Nephron (organoid): ENCODE measurements at regions not wholly inside any gene's neighbourhood (a gene's known extent, or its start where the extent isn't known, plus 50 kb on each side); places are given as distances from the start of the nearest gene placed in this dataset.

Experiments used
- H3K27ac Mint-ChIP-seq, 3 experiments: 2 replicates each; pipeline ENCODE4 v1.8.0; 2020; ENCODE audit warnings: mixed read lengths in 3 of 3, mild to moderate bottlenecking in 2 of 3, moderate library complexity in 1 of 3
- H3K27me3 Mint-ChIP-seq: 2 replicates; pipeline ENCODE4 v1.8.0; 2021; ENCODE audit warnings: low read depth, mild to moderate bottlenecking, moderate library complexity, mixed read lengths
- H3K36me3 Mint-ChIP-seq: 2 replicates; pipeline ENCODE4 v1.8.0; 2020; ENCODE audit warnings: low read depth, mixed read lengths
- H3K4me1 Mint-ChIP-seq: 2 replicates; pipeline ENCODE4 v1.8.0; 2020; ENCODE audit warnings: mixed read lengths
- H3K4me3 Mint-ChIP-seq, 3 experiments: 2 replicates each; pipeline ENCODE4 v1.8.0; 2020; ENCODE audit warnings: mild to moderate bottlenecking in 3 of 3, mixed read lengths in 3 of 3, moderate library complexity in 2 of 3
- H3K9me3 Mint-ChIP-seq: 2 replicates; pipeline ENCODE4 v1.8.0; 2020; ENCODE audit warnings: mixed read lengths
- CTCF ChIP-seq, 3 experiments: fragments of 200-600 bp; sonication (generic); IDR thresholded peaks; one replicate each; pipeline ENCODE4 v1.5.0; 2021; ENCODE audit warnings: antibody characterized with exemption in 3 of 3; ENCODE audit not compliant: unreplicated experiment in 3 of 3

GRCh38 chrX:150150780-150151125 lies 212.4 kb upstream of the MAMLD1 start:
- peaks cover 4% of the 10 kb centered on the region for H3K27me3 Mint-ChIP-seq
- H3K4me3 Mint-ChIP-seq = no peak overlapping the region
- H3K36me3 Mint-ChIP-seq = no peaks in the 10 kb centered on the region
- TF ChIP-seq CTCF (IDR thresholded peaks at IDR 0.05; ENCODE audit: unreplicated experiment in 3 of 3) = no peak
- H3K4me1 Mint-ChIP-seq = peaks cover 19% of the 10 kb centered on the region
- H3K9me3 Mint-ChIP-seq = peaks cover 4% of the 10 kb centered on the region
- H3K27ac Mint-ChIP-seq = no peak overlapping the region

GRCh38 chrX:150152036-150152435 lies 211.1 kb upstream of the MAMLD1 start:
- Mint-ChIP-seq H3K9me3 (peaks cover 4% of the 10 kb centered on the region), H3K27me3 (peaks cover 4% of the 10 kb centered on the region), H3K27ac (no peak overlapping the region), H3K36me3 (no peaks in the 10 kb centered on the region), H3K4me3 (no peak overlapping the region), H3K4me1 (peaks cover 13% of the 10 kb centered on the region)
- no peak for TF ChIP-seq CTCF (IDR thresholded peaks at IDR 0.05; ENCODE audit: unreplicated experiment in 3 of 3)

GRCh38 chrX:150152546-150152945 lies 210.6 kb upstream of the MAMLD1 start:
- Mint-ChIP-seq H3K9me3 (peaks cover 4% of the 10 kb centered on the region), H3K36me3 (no peaks in the 10 kb centered on the region), H3K4me1 (peaks cover 13% of the 10 kb centered on the region), H3K4me3 (no peak overlapping the region), H3K27me3 (peaks cover 4% of the 10 kb centered on the region), H3K27ac (no peak overlapping the region)
- TF ChIP-seq CTCF (IDR thresholded peaks at IDR 0.05; ENCODE audit: unreplicated experiment in 3 of 3) = no peak

GRCh38 chrX:150155436-150156035 lies 207.6 kb upstream of the MAMLD1 start:
- H3K27ac Mint-ChIP-seq = no peak overlapping the region
- H3K27me3 Mint-ChIP-seq = no peaks in the 10 kb centered on the region
- no peak for TF ChIP-seq CTCF (IDR thresholded peaks at IDR 0.05; ENCODE audit: unreplicated experiment in 3 of 3)
- H3K4me3 Mint-ChIP-seq = no peak overlapping the region
- H3K4me1 Mint-ChIP-seq = peaks cover 7% of the 10 kb centered on the region
- no peaks in the 10 kb centered on the region for H3K36me3 Mint-ChIP-seq
- H3K9me3 Mint-ChIP-seq = peaks cover 3% of the 10 kb centered on the region

GRCh38 chrX:150156615-150157014 lies 206.5 kb upstream of the MAMLD1 start:
- TF ChIP-seq CTCF (IDR thresholded peaks at IDR 0.05; ENCODE audit: unreplicated experiment in 3 of 3) = no peak
- no peaks in the 10 kb centered on the region for H3K27me3 Mint-ChIP-seq
- no peak overlapping the region for H3K27ac Mint-ChIP-seq
- H3K4me1 Mint-ChIP-seq = peaks cover 7% of the 10 kb centered on the region
- no peaks in the 10 kb centered on the region for H3K36me3 Mint-ChIP-seq
- H3K4me3 Mint-ChIP-seq = no peak overlapping the region
- H3K9me3 Mint-ChIP-seq = peaks cover 3% of the 10 kb centered on the region

- peaks cover 6% of the 10 kb centered on the region for H3K9me3 Mint-ChIP-seq
- H3K27ac Mint-ChIP-seq = no peak overlapping the region
- TF ChIP-seq CTCF (IDR thresholded peaks at IDR 0.05; ENCODE audit: unreplicated experiment in 3 of 3) = no peak
- no peaks in the 10 kb centered on the region for H3K36me3 Mint-ChIP-seq
- H3K27me3 Mint-ChIP-seq = no peaks in the 10 kb centered on the region
- peaks cover 7% of the 10 kb centered on the region for H3K4me1 Mint-ChIP-seq
- H3K4me3 Mint-ChIP-seq = no peak overlapping the region
Measured at GRCh38 chrX:150157291-150157690, 205.8 kb upstream of the MAMLD1 start.
